ENCODE measurements at regions not wholly inside any gene's neighbourhood (a gene's known extent, or its start where the extent isn't known, plus 50 kb on each side); places are given as distances from the start of the nearest gene placed in this dataset.

GRCh38 chr7:46681865-46682503 lies 760.9 kb upstream of the IGFBP3 start:
- Histone ChIP-seq H3K9me3 (ENCODE audit: low read length) (no peaks in the 10 kb centered on the region), H3K4me3 (ENCODE audit: low read depth, low read length, poor library complexity, severe bottlenecking) (no peak overlapping the region), H3K4me1 (ENCODE audit: insufficient read depth, low read length, poor library complexity, severe bottlenecking) (no peaks in the 10 kb centered on the region), H2AFZ (ENCODE audit: low read length) (no peak overlapping the region), H3K27ac (ENCODE audit: low read depth, low read length, poor library complexity, severe bottlenecking) (no peak overlapping the region), H3K79me2 (ENCODE audit: insufficient read depth, low read depth, low read length) (no peaks in the 10 kb centered on the region), H3K36me3 (ENCODE audit: insufficient read depth, low read length) (no peaks in the 10 kb centered on the region), H3K4me2 (ENCODE audit: low read length) (no peak overlapping the region), H3K9me2 (ENCODE audit: insufficient read depth, low read length) (no peaks in the 10 kb centered on the region), H4K20me1 (ENCODE audit: insufficient read depth, low read length) (no peaks in the 10 kb centered on the region)
- CTCF ChIA-PET (ENCODE audit: unreplicated experiment), result no interaction called here
- DNase-seq (ENCODE audit: low spot score), result no peak
- no peak for TF ChIP-seq EZH2phosphoT487 (IDR thresholded peaks at IDR 0.05; ENCODE audit: borderline replicate concordance, low read depth, low read length)
- TF ChIP-seq CTCF (conservative IDR thresholded peaks at IDR 0.05; ENCODE audit: low read length), result no peak
- no TSS peak for BruUV-seq (replicated peaks)
- intact Hi-C loops (cut with micrococcal nuclease; ENCODE audit: unreplicated experiment), result loop anchor here (10.0 kb wide), 1 partner anchor 573 kb away; no protein-coding TSS in a partner anchor
- POLR2A ChIA-PET, result interaction anchor here (1.2 kb wide), 1 partner anchor 28 kb away, joined by 3 read pairs; no protein-coding TSS in a partner anchor

- Histone ChIP-seq H3K9me3 (ENCODE audit: low read length) (no peaks in the 10 kb centered on the region), H3K36me3 (ENCODE audit: insufficient read depth, low read length) (no peaks in the 10 kb centered on the region), H3K27ac (ENCODE audit: low read depth, low read length, poor library complexity, severe bottlenecking) (no peak overlapping the region), H3K4me1 (ENCODE audit: insufficient read depth, low read length, poor library complexity, severe bottlenecking) (no peaks in the 10 kb centered on the region), H3K79me2 (ENCODE audit: insufficient read depth, low read depth, low read length) (no peaks in the 10 kb centered on the region), H3K9me2 (ENCODE audit: insufficient read depth, low read length) (no peaks in the 10 kb centered on the region), H2AFZ (ENCODE audit: low read length) (no peak overlapping the region), H3K4me2 (ENCODE audit: low read length) (no peak overlapping the region), H4K20me1 (ENCODE audit: insufficient read depth, low read length) (no peaks in the 10 kb centered on the region), H3K4me3 (ENCODE audit: low read depth, low read length, poor library complexity, severe bottlenecking) (no peak overlapping the region)
- ChIA-PET POLR2A (no interaction called here), CTCF (ENCODE audit: unreplicated experiment) (no interaction called here)
- DNase-seq (ENCODE audit: low spot score), result no peak
- TF ChIP-seq EZH2phosphoT487 (IDR thresholded peaks at IDR 0.05; ENCODE audit: borderline replicate concordance, low read depth, low read length) (no peak), CTCF (conservative IDR thresholded peaks at IDR 0.05; ENCODE audit: low read length) (no peak)
- intact Hi-C loops (cut with micrococcal nuclease; ENCODE audit: unreplicated experiment), result loop anchor here (10.0 kb wide), 1 partner anchor 575 kb away; no protein-coding TSS in a partner anchor
- BruUV-seq (replicated peaks), result no TSS peak
Measured at GRCh38 chr7:46680147-46680546, 759.1 kb upstream of the IGFBP3 start.

DNA sequence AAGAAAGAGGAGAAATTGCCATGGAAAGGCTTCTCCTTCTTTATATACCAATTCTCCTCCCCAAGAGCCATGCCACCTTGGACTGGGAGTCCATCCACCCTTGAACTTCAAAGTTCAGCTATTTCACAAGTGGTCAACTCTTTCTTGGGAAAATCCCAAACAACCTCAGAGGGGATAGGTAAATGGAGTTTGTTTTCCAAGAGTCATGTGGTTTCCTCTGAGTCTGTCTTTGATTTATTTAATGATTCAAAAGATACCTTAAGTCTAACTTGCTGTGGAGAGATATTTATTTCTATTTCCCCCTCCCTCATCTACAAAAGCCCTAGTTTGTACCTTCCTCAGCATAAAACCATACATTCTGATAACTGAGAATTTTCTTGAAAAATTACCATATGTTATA lies 758.6 kb upstream of the IGFBP3 start:
- ChIA-PET POLR2A (no interaction called here), CTCF (ENCODE audit: unreplicated experiment) (no interaction called here)
- no peak overlapping the region for H3K27ac ChIP-seq (ENCODE audit: low read depth, low read length, poor library complexity, severe bottlenecking)
- no TSS peak for BruUV-seq (replicated peaks)
- no peak overlapping the region for H3K4me2 ChIP-seq (ENCODE audit: low read length)
- no peaks in the 10 kb centered on the region for H3K79me2 ChIP-seq (ENCODE audit: insufficient read depth, low read depth, low read length)
- intact Hi-C loops (cut with micrococcal nuclease; ENCODE audit: unreplicated experiment), result loop anchor here (10.0 kb wide), 1 partner anchor 575 kb away; no protein-coding TSS in a partner anchor
- no peaks in the 10 kb centered on the region for H3K9me2 ChIP-seq (ENCODE audit: insufficient read depth, low read length)
- TF ChIP-seq EZH2phosphoT487 (IDR thresholded peaks at IDR 0.05; ENCODE audit: borderline replicate concordance, low read depth, low read length), result no peak
- no peak for TF ChIP-seq CTCF (conservative IDR thresholded peaks at IDR 0.05; ENCODE audit: low read length)
- H3K9me3 ChIP-seq (ENCODE audit: low read length), result no peaks in the 10 kb centered on the region
- no peaks in the 10 kb centered on the region for H3K36me3 ChIP-seq (ENCODE audit: insufficient read depth, low read length)
- H3K4me3 ChIP-seq (ENCODE audit: low read depth, low read length, poor library complexity, severe bottlenecking), result no peak overlapping the region
- H4K20me1 ChIP-seq (ENCODE audit: insufficient read depth, low read length), result no peaks in the 10 kb centered on the region
- DNase-seq (ENCODE audit: low spot score), result no peak
- no peak overlapping the region for H2AFZ ChIP-seq (ENCODE audit: low read length)
- H3K4me1 ChIP-seq (ENCODE audit: insufficient read depth, low read length, poor library complexity, severe bottlenecking), result no peaks in the 10 kb centered on the region
